ELR (cell line): ENCODE measurements at regions not wholly inside any gene's neighbourhood (a gene's known extent, or its start where the extent isn't known, plus 50 kb on each side); places are given as distances from the start of the nearest gene placed in this dataset.

Experiments used
- DNase-seq: peaks from one replicate; pipeline ENCODE4 v3.0.0-alpha.2; 2015; ENCODE audit warnings: low read depth

GRCh38 chr5:67262206-67262605, 65.6 kb upstream of the CD180 start:
- DNase-seq, result no peak

GRCh38 chr5:67259548-67260215, 63.1 kb upstream of the CD180 start:
- no peak for DNase-seq

GRCh38 chr5:67257500-67257899, 60.9 kb upstream of the CD180 start:
- no peak for DNase-seq

- no peak for DNase-seq
Observed at GRCh38 chr5:67257077-67257476, 60.5 kb upstream of the CD180 start.

GRCh38 chr5:67255881-67256280, 59.3 kb upstream of the CD180 start:
- no peak for DNase-seq

GRCh38 chr5:67253911-67254310, 57.3 kb upstream of the CD180 start:
- DNase-seq, result no peak

- no peak for DNase-seq
Observed at GRCh38 chr5:67249590-67249895, 52.9 kb upstream of the CD180 start.

GRCh38 chr5:67248703-67249589, 52.3 kb upstream of the CD180 start:
- DNase-seq, result no peak

GRCh38 chr5:67246546-67247268, 50.1 kb upstream of the CD180 start:
- DNase-seq, result no peak
